ENCODE measurements at regions not wholly inside any gene's neighbourhood (a gene's known extent, or its start where the extent isn't known, plus 50 kb on each side); places are given as distances from the start of the nearest gene placed in this dataset.

- no peak for TF ChIP-seq TCF15 (CRISPR knock-in tag; IDR thresholded peaks at IDR 0.05)
- TF ChIP-seq ZC3H8 (IDR thresholded peaks at IDR 0.05): no peak
- no peak for TF ChIP-seq TFAP4 (CRISPR knock-in tag; IDR thresholded peaks at IDR 0.05; ENCODE audit: borderline replicate concordance)
- no peak for TF ChIP-seq HMG20A (CRISPR knock-in tag; conservative IDR thresholded peaks at IDR 0.05)
- TF ChIP-seq CTBP1 (IDR thresholded peaks at IDR 0.05; ENCODE audit: borderline replicate concordance): no peak
Measured at GRCh38 chr10:4475827-4476490, 350.0 kb upstream of the AKR1E2 start (continued).

- Histone ChIP-seq H3K9me1 (ENCODE audit: control insufficient read depth, insufficient read depth, low read length) (no peaks in the 10 kb centered on the region), H3K4me3 (no peak overlapping the region), H3K79me2 (ENCODE audit: control insufficient read depth, insufficient read depth, low read length) (no peaks in the 10 kb centered on the region), H3K27me3 (ENCODE audit: control insufficient read depth in 2 of 2, insufficient read depth in 2 of 2, low read length in 2 of 2) (peaks cover 0 to 20% of the 10 kb centered on the region in 2 experiments; a peak in 2 of 5 replicates), H2AFZ (ENCODE audit: low read depth, low read length) (no peak overlapping the region), H3K27ac (ENCODE audit: extremely low read depth, low read depth, low read length) (no peak overlapping the region), H3K4me1 (replicated peaks in 1 of 2; ENCODE audit: control insufficient read depth in 2 of 2, insufficient read depth in 2 of 2, low read length in 2 of 2) (no peaks in the 10 kb centered on the region), H3K9ac (ENCODE audit: insufficient read depth in 1 of 2, low read depth in 2 of 2, low read length in 2 of 2) (no peak overlapping the region), H3K9me3 (replicated peaks; ENCODE audit: control insufficient read depth, insufficient read depth, low read depth, low read length) (no peaks in the 10 kb centered on the region), H3K36me3 (ENCODE audit: control insufficient read depth, insufficient read depth, low read length) (no peaks in the 10 kb centered on the region), H3K4me2 (ENCODE audit: insufficient read depth, low read length) (no peak overlapping the region), H4K20me1 (replicated peaks; ENCODE audit: control insufficient read depth, insufficient read depth, low read length) (no peaks in the 10 kb centered on the region; the same call in 1 of the 2 replicates)
- ATAC-seq (no peak), FAIRE-seq (no peak), DNase-seq (ENCODE audit: extremely low read depth in 1 of 4, low spot score in 3 of 4) (no peak)
- intact Hi-C loops (cut with micrococcal nuclease): no loop called here
- no TSS peak for BruUV-seq (replicated peaks)
- CTCF ChIA-PET (ENCODE audit: low intra/inter-chr PET ratio): no interaction called here
- in situ Hi-C loops (cut with MboI): no loop called here
- 0% methylated on average over 8 of the region's 8 CpGs for WGBS (ENCODE audit: insufficient coverage, low coverage, missing lambda C conversion rate)
- POLR2A ChIA-PET: interaction anchor here (0.6 to 0.7 kb wide), 2 partner anchors 68 to 150 kb away, joined by 3 read pairs; no protein-coding TSS in a partner anchor
- TF ChIP-seq HOMEZ (CRISPR knock-in tag; IDR thresholded peaks at IDR 0.05): no peak
- no peak for TF ChIP-seq TEAD2 (tag; IDR thresholded peaks at IDR 0.05)
- TF ChIP-seq ZBTB49 (CRISPR knock-in tag; IDR thresholded peaks at IDR 0.05; ENCODE audit: borderline replicate concordance): no peak
- no peak for TF ChIP-seq ZNF174 (CRISPR knock-in tag; IDR thresholded peaks at IDR 0.05)
- TF ChIP-seq BCOR (IDR thresholded peaks at IDR 0.05): no peak
- no peak for TF ChIP-seq ZNF197 (CRISPR knock-in tag; IDR thresholded peaks at IDR 0.05; ENCODE audit: low read depth)
- TF ChIP-seq NR3C1 (CRISPR knock-in tag; IDR thresholded peaks at IDR 0.05): no peak
- TF ChIP-seq MLX (CRISPR knock-in tag; conservative IDR thresholded peaks at IDR 0.05): no peak
Measured at GRCh38 chr10:4474829-4475228, 351.2 kb upstream of the AKR1E2 start.

All from K562 (cell line).